Tibial nerve (tissue), 4 donors: ENCODE measurements at regions not wholly inside any gene's neighbourhood (a gene's known extent, or its start where the extent isn't known, plus 50 kb on each side); places are given as distances from the start of the nearest gene placed in this dataset.

Experiments used
- EP300 ChIP-seq, 2 donors: sonication (generic); formaldehyde crosslinking; IDR thresholded peaks; one replicate each; pipeline ENCODE4 v1.6.1; 2017; ENCODE audit warnings: antibody characterized with exemption in 2 of 2, mild to moderate bottlenecking in 1 of 2
- POLR2A ChIP-seq, 2 donors: fragments of 450-650 bp; IDR thresholded peaks; one replicate each; pipeline ENCODE4 v1.6.1; 2017; ENCODE audit warnings: antibody characterized with exemption in 2 of 2, mild to moderate bottlenecking in 2 of 2, moderate library complexity in 2 of 2
- TF ChIP-seq, protein P1 (sequence below), 5 experiments: fragments of 200-600 bp in 3 of 5; fragments of 450-650 bp in 2 of 5; sonication (generic) in 3 of 5; IDR thresholded peaks; one replicate each; pipeline ENCODE4 v1.5.1; 2016 to 2019; ENCODE audit warnings: antibody characterized with exemption in 5 of 5, mild to moderate bottlenecking in 3 of 5, moderate library complexity in 2 of 5

DNA sequence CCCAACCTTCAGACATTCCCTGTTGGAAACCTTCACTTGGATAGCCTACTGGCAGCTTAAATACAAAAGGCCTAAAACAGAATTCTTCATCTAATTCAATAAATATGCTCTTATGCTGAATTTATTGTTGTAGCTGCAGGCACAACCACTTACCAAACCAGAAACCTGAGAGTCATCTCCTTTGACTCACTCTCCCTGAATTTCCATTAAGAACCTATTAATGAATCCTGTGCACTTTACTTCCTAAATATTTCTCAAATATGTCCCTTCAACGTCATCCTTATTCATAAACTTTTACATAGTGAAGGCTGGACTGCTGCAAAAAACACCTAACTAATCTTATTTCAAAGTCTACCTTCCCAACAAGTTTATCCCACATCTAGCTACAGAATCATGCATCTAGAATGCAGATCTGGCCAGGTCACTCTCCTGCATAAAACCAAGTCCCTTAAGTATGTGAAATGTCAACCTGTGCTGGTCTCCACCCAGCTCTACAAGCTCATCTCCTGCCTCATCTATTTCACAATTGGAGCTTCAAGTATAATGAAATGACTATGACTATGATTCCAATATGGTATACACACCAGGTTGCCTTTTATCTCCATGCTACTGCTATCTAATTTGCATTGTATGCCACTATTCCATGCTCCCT is 354.2 kb downstream of the ZEB2 start:
- TF ChIP-seq, protein P1, sequence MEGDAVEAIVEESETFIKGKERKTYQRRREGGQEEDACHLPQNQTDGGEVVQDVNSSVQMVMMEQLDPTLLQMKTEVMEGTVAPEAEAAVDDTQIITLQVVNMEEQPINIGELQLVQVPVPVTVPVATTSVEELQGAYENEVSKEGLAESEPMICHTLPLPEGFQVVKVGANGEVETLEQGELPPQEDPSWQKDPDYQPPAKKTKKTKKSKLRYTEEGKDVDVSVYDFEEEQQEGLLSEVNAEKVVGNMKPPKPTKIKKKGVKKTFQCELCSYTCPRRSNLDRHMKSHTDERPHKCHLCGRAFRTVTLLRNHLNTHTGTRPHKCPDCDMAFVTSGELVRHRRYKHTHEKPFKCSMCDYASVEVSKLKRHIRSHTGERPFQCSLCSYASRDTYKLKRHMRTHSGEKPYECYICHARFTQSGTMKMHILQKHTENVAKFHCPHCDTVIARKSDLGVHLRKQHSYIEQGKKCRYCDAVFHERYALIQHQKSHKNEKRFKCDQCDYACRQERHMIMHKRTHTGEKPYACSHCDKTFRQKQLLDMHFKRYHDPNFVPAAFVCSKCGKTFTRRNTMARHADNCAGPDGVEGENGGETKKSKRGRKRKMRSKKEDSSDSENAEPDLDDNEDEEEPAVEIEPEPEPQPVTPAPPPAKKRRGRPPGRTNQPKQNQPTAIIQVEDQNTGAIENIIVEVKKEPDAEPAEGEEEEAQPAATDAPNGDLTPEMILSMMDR (IDR thresholded peaks at IDR 0.05): no peak
- TF ChIP-seq POLR2A (IDR thresholded peaks at IDR 0.05): no peak
- TF ChIP-seq EP300 (IDR thresholded peaks at IDR 0.05): no peak
